B cell (primary cell): ENCODE measurements at regions not wholly inside any gene's neighbourhood (a gene's known extent, or its start where the extent isn't known, plus 50 kb on each side); places are given as distances from the start of the nearest gene placed in this dataset.

Experiments used
- ATAC-seq: fragments of 200-7000 bp; cut with Tn5 transposase; one replicate; pipeline ENCODE4 v1.10.0; 2021; ENCODE audit warnings: low read depth, mild to moderate bottlenecking, moderate number of reproducible peaks, moderate library complexity
- CTCF ChIA-PET: fragments of 350-600 bp; sonication (Branson Sonifier 250); formaldehyde crosslinking; loops from one replicate; lab custom pipeline; 2021; ENCODE audit warnings: antibody characterized with exemption, inconsistent platforms; lab: Charles Lee
- POLR2A ChIA-PET: fragments of 350-600 bp; sonication (Branson Sonifier 250); formaldehyde crosslinking; loops from one replicate; lab custom pipeline; 2021; ENCODE audit warnings: antibody characterized with exemption; lab: Charles Lee
- DNase-seq: peaks from one replicate; pipeline ENCODE4 v3.0.0; 2013
- H2AFZ ChIP-seq: 2 replicates; pipeline ENCODE4 v1.6.1; 2012; ENCODE audit warnings: mild to moderate bottlenecking, low read depth, low read length; ENCODE audit not compliant: insufficient read depth, poor library complexity, severe bottlenecking
- H3K27ac ChIP-seq, 2 donors: 1 replicate in 1 of 2; 2 replicates in 1 of 2; pipeline ENCODE4 v1.5.1; 2012 to 2013; ENCODE audit warnings: low read length in 2 of 2, mild to moderate bottlenecking in 2 of 2, moderate library complexity in 1 of 2
- H3K27me3 ChIP-seq, 4 experiments: fragments of 200-600 bp in 1 of 4; sonication (generic) in 1 of 4; replicated peaks in 1 of 4; 1 replicate in 2 of 4; 2 replicates in 2 of 4; pipeline versions ENCODE4 v1.6.1 to v1.7.0; 2013 to 2016; ENCODE audit warnings: low read length in 3 of 4, mild to moderate bottlenecking in 2 of 4, mixed read lengths in 1 of 4, moderate library complexity in 1 of 4; ENCODE audit not compliant: insufficient read depth in 4 of 4, control insufficient read depth in 3 of 4; ENCODE audit errors: control extremely low read depth in 1 of 4
- H3K36me3 ChIP-seq, 2 experiments: replicated peaks in 1 of 2; 1 replicate in 1 of 2; 2 replicates in 1 of 2; pipeline versions ENCODE4 v1.6.1 to v1.7.1; 2013; ENCODE audit warnings: low read length in 1 of 2; ENCODE audit not compliant: insufficient read depth in 2 of 2, control insufficient read depth in 1 of 2; ENCODE audit errors: control extremely low read depth in 1 of 2, extremely low read depth in 1 of 2
- H3K4me1 ChIP-seq, 2 donors: fragments of 200-600 bp in 1 of 2; sonication (generic) in 1 of 2; 1 replicate in 1 of 2; 2 replicates in 1 of 2; pipeline versions ENCODE4 v1.5.1 to v1.6.1; 2013 to 2017; ENCODE audit warnings: low read length in 2 of 2; ENCODE audit not compliant: control insufficient read depth in 2 of 2, insufficient read depth in 2 of 2
- H3K4me2 ChIP-seq: replicated peaks from 2 replicates; pipeline ENCODE3; 2012; ENCODE audit warnings: mild to moderate bottlenecking, low read depth, low read length; ENCODE audit not compliant: poor library complexity, severe bottlenecking
- H3K4me3 ChIP-seq, 5 experiments: fragments of 200-600 bp in 1 of 5; sonication (generic) in 1 of 5; 1 replicate in 3 of 5; 2 replicates in 2 of 5; pipeline versions ENCODE4 v1.5.1 to v1.7.0; 2011 to 2016; ENCODE audit warnings: low read length in 4 of 5, mild to moderate bottlenecking in 4 of 5, low read depth in 2 of 5, control low read depth in 1 of 5, moderate library complexity in 1 of 5; ENCODE audit not compliant: insufficient read depth in 1 of 5; ENCODE audit errors: control extremely low read depth in 1 of 5, extremely low read depth in 1 of 5
- H3K79me2 ChIP-seq: fragments of 200-600 bp; sonication (generic); one replicate; pipeline ENCODE4 v1.6.0; 2016; ENCODE audit warnings: low read length; ENCODE audit not compliant: control insufficient read depth, insufficient read depth
- H3K9ac ChIP-seq: fragments of 200-600 bp; sonication (generic); 2 replicates; pipeline ENCODE4 v1.6.1; 2017; ENCODE audit warnings: mild to moderate bottlenecking, low read length, moderate library complexity
- H3K9me3 ChIP-seq, 3 donors: one replicate each; pipeline versions ENCODE4 v1.6.1 to v1.7.1; 2013; ENCODE audit warnings: low read length in 2 of 3; ENCODE audit not compliant: control insufficient read depth in 2 of 3, insufficient read depth in 1 of 3; ENCODE audit errors: control extremely low read depth in 1 of 3
- H4K20me1 ChIP-seq: 2 replicates; pipeline ENCODE4 v1.6.0; 2012; ENCODE audit warnings: mild to moderate bottlenecking, low read length; ENCODE audit not compliant: insufficient read depth, control insufficient read depth, poor library complexity, severe bottlenecking
- H3K27ac Mint-ChIP-seq: one replicate; pipeline ENCODE4 v1.8.0; 2021; ENCODE audit warnings: mixed read lengths
- H3K27me3 Mint-ChIP-seq: one replicate; pipeline ENCODE4 v1.8.0; 2021; ENCODE audit warnings: mixed read lengths
- H3K4me1 Mint-ChIP-seq: one replicate; pipeline ENCODE4 v1.8.0; 2021; ENCODE audit warnings: mixed read lengths
- H3K4me3 Mint-ChIP-seq: one replicate; pipeline ENCODE4 v1.8.0; 2021; ENCODE audit warnings: mixed read lengths
- H3K9me3 Mint-ChIP-seq: one replicate; pipeline ENCODE4 v1.8.0; 2022; ENCODE audit warnings: mixed read lengths; ENCODE audit not compliant: insufficient read depth
- EZH2 ChIP-seq: IDR thresholded peaks from 2 replicates; pipeline ENCODE4 v1.6.1; 2012; ENCODE audit warnings: borderline replicate concordance, low read depth, mild to moderate bottlenecking, moderate library complexity, low read length; ENCODE audit not compliant: insufficient read depth, poor library complexity, severe bottlenecking
- WGBS: methylation state at CpG from one replicate; pipeline ENCODE4 v1.1.5; 2013; ENCODE audit warnings: missing lambda C conversion rate; ENCODE audit not compliant: insufficient coverage; 5-methylcytosine and 5-hydroxymethylcytosine counted together
- intact Hi-C: fragments of 100-400 bp; cut with micrococcal nuclease; formaldehyde crosslinking; loops from one replicate; pipeline ENCODE4 v1.10.0; 2022
- TF ChIP-seq, protein P1 (sequence below): fragments of 200-600 bp; IDR thresholded peaks from one replicate; pipeline ENCODE4 v1.8.0; 2022; ENCODE audit warnings: antibody characterized with exemption, mild to moderate bottlenecking

DNA sequence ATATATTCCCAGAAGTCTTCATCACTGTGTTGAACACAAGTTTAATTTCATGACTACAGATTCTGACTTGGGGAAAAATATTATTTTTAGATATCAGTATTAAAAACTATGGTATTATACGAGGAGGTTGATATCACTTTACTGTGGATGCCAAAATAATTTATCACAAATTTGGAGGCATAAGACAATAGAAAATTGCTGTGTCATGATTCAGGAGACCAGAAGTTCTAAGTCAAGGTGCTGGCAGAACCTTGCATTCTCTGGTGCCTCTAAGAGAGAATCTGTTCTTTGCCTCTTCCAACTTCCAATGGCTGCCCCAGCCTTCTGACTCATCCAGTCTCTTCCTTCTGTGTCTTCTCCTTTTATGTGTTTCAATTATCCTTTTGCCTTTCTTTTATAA, 325.0 kb upstream of the CNTN4 start:
- H3K27ac ChIP-seq = no peak overlapping the region
- TF ChIP-seq EZH2 = no peak
- TF ChIP-seq, protein P1, sequence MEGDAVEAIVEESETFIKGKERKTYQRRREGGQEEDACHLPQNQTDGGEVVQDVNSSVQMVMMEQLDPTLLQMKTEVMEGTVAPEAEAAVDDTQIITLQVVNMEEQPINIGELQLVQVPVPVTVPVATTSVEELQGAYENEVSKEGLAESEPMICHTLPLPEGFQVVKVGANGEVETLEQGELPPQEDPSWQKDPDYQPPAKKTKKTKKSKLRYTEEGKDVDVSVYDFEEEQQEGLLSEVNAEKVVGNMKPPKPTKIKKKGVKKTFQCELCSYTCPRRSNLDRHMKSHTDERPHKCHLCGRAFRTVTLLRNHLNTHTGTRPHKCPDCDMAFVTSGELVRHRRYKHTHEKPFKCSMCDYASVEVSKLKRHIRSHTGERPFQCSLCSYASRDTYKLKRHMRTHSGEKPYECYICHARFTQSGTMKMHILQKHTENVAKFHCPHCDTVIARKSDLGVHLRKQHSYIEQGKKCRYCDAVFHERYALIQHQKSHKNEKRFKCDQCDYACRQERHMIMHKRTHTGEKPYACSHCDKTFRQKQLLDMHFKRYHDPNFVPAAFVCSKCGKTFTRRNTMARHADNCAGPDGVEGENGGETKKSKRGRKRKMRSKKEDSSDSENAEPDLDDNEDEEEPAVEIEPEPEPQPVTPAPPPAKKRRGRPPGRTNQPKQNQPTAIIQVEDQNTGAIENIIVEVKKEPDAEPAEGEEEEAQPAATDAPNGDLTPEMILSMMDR = no peak
- H2AFZ ChIP-seq = no peak overlapping the region
- H3K36me3 ChIP-seq = no peaks in the 10 kb centered on the region
- H3K4me2 ChIP-seq = no peak overlapping the region
- H3K9ac ChIP-seq = no peak overlapping the region
- intact Hi-C loops = no loop called here
- no peak overlapping the region for H3K4me3 Mint-ChIP-seq
- H3K27ac Mint-ChIP-seq = no peak overlapping the region
- peaks cover 2% of the 10 kb centered on the region for H3K9me3 Mint-ChIP-seq
- no peaks in the 10 kb centered on the region for H3K27me3 ChIP-seq
- H3K79me2 ChIP-seq = no peaks in the 10 kb centered on the region
- CTCF ChIA-PET = no interaction called here
- no CpG with 5 or more reads among the region's 1 CpG for WGBS
- ATAC-seq (no peak), DNase-seq (no peak)
- H3K4me1 ChIP-seq = no peaks in the 10 kb centered on the region
- H3K27me3 Mint-ChIP-seq = no peaks in the 10 kb centered on the region
- no peaks in the 10 kb centered on the region for H3K9me3 ChIP-seq
- no peaks in the 10 kb centered on the region for H4K20me1 ChIP-seq
- H3K4me3 ChIP-seq = no peak overlapping the region
- POLR2A ChIA-PET = no interaction called here
- no peaks in the 10 kb centered on the region for H3K4me1 Mint-ChIP-seq

DNA sequence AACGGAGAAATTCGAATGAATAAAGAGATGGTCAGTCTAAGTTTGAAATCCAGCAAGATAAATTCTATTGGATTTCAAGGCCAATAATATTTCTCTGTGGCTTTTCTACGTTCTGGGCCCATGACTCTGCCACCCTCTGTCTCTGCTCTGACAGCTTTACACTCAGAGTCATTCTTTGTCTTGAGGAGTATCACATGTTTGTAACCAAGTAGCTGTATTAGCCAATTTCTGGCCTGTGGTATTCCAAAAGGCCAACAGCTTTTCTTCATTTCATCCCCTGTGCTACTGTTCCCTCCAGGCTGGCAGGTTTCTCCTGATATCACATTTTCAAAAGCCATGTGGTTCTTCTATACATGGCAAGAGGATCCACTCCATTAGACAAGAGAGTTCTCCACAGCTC, 324.1 kb upstream of the CNTN4 start:
- Histone ChIP-seq H3K4me3 (no peak overlapping the region), H3K27me3 (no peaks in the 10 kb centered on the region), H3K9ac (no peak overlapping the region), H3K79me2 (no peaks in the 10 kb centered on the region), H3K9me3 (no peaks in the 10 kb centered on the region), H3K36me3 (no peaks in the 10 kb centered on the region), H3K4me1 (no peaks in the 10 kb centered on the region), H4K20me1 (no peaks in the 10 kb centered on the region), H3K27ac (no peak overlapping the region), H3K4me2 (no peak overlapping the region), H2AFZ (no peak overlapping the region)
- Mint-ChIP-seq H3K9me3 (peaks cover 2% of the 10 kb centered on the region), H3K4me3 (no peak overlapping the region), H3K4me1 (no peaks in the 10 kb centered on the region), H3K27ac (no peak overlapping the region), H3K27me3 (no peaks in the 10 kb centered on the region)
- ChIA-PET CTCF (no interaction called here), POLR2A (no interaction called here)
- DNase-seq (no peak), ATAC-seq (no peak)
- TF ChIP-seq, protein P1 = no peak
- TF ChIP-seq EZH2 = no peak
- intact Hi-C loops = no loop called here
- WGBS = 90% methylated on average over 2 of the region's 3 CpGs
